ENCODE measurements at regions not wholly inside any gene's neighbourhood (a gene's known extent, or its start where the extent isn't known, plus 50 kb on each side); places are given as distances from the start of the nearest gene placed in this dataset.

DNA sequence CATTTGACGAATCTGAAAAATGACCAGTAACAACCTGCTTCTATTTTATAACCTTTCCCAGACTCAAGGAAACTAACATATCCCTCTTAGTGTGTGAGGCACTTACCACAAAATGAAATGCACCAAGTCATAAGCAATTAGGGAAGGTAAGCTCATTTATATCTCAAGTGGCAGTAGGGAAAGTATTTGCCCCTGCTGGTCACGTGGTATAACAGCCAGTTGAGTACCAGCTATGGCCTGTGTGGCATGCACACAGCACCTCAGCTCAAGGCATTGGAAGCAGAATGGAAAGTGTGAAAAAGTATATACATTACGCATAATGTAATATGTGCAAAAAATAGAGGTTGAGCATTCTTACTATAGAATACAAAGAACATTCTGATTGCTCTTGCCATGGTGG, 178.3 kb upstream of the GYPA start:
- no peak for FAIRE-seq
- DNase-seq (ENCODE audit: insufficient read length, low spot score): no peak
- TF ChIP-seq CTCF (IDR thresholded peaks at IDR 0.05; ENCODE audit: insufficient read depth, missing control alignments): no peak

GRCh38 chr4:144336633-144337032, 196.1 kb upstream of the GYPA start:
- no peak for DNase-seq (ENCODE audit: insufficient read length, low spot score)
- TF ChIP-seq CTCF (IDR thresholded peaks at IDR 0.05; ENCODE audit: insufficient read depth, missing control alignments): no peak
- FAIRE-seq: no peak

DNA sequence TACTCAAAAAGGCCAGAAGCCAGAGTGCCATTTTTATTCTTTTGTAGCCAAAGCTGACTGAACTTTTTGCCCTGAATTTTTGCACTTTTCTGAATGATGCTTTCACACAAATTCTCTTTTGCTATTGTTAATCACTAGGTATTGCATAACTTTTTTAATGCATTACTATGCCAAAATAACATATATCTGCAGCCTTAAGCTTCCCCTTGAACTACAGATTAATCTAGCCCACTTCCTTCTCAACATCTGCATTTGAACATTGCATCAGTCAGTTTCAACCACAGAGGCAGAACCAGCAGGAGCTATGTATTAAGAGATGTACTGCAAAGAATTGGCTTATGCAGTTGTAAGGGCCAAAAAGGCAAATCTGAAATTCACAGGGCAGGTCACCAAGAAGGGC, 197.6 kb upstream of the GYPA start:
- TF ChIP-seq CTCF (IDR thresholded peaks at IDR 0.05; ENCODE audit: insufficient read depth, missing control alignments): no peak
- no peak for FAIRE-seq
- DNase-seq (ENCODE audit: insufficient read length, low spot score): no peak

GRCh38 chr4:144338834-144339233, 198.3 kb upstream of the GYPA start:
- no peak for TF ChIP-seq CTCF (IDR thresholded peaks at IDR 0.05; ENCODE audit: insufficient read depth, missing control alignments)
- no peak for FAIRE-seq
- no peak for DNase-seq (ENCODE audit: insufficient read length, low spot score)

DNA sequence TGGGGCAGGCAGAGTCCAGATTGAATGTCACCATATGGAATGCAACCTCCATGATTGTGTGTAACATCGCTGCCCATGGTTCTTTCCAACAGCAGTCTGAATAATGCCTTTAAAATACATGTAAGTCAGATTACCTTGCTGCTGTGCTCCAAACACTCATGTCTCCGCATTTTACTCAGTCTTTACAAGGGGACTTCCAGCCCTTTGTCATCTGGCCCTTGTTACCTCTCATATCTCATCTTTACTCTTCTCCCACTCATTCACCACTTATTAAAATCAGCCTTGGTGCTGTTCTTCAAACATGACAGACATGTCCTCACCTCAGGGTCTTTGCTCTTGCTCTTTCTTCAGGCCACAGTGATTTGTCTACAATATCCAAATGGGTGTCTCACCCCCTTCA, 200.4 kb upstream of the GYPA start:
- TF ChIP-seq CTCF (IDR thresholded peaks at IDR 0.05; ENCODE audit: insufficient read depth, missing control alignments): no peak
- FAIRE-seq (no peak), DNase-seq (ENCODE audit: insufficient read length, low spot score) (no peak)

GRCh38 chr4:144342949-144343760, 202.6 kb upstream of the GYPA start:
- FAIRE-seq (no peak), DNase-seq (ENCODE audit: insufficient read length, low spot score) (no peak)
- TF ChIP-seq CTCF (IDR thresholded peaks at IDR 0.05; ENCODE audit: insufficient read depth, missing control alignments): no peak

DNA sequence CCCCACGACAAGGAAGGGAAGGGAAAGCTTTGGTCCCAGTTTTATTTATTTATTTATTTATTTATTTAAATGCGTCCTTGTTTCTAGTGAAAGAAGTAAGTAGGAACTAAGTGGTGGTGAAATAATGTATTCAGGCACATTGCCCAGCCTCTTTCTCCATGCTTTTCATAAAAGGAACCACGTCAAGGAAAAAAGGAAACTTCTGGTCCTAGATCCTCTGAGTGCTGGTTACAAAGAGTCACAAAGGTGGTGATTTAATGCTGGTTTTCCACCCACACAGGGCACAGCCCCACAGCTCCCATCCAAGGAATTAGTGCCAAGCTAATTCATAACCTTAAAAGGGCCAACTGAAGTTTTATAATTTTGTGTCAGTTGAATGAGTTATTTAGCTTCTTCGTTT, 206.6 kb upstream of the GYPA start:
- DNase-seq (ENCODE audit: insufficient read length, low spot score) (no peak), FAIRE-seq (no peak)
- no peak for TF ChIP-seq CTCF (IDR thresholded peaks at IDR 0.05; ENCODE audit: insufficient read depth, missing control alignments)
